HEK293 (cell line): ENCODE measurements at regions not wholly inside any gene's neighbourhood (a gene's known extent, or its start where the extent isn't known, plus 50 kb on each side); places are given as distances from the start of the nearest gene placed in this dataset.

Experiments used
- CTCF ChIA-PET: fragments of 350-600 bp; formaldehyde crosslinking; extraction: SDS; loops from one replicate; lab custom pipeline; 2021; ENCODE audit warnings: antibody characterized with exemption; lab: Yijun Ruan, JAX
- POLR2A ChIA-PET: fragments of 300-600 bp; formaldehyde crosslinking; extraction: SDS; loops from one replicate; lab custom pipeline; 2020; ENCODE audit warnings: antibody characterized with exemption, inconsistent platforms; lab: Yijun Ruan, JAX
- H3K27ac ChIP-seq: fragments of 200-500 bp; sonication (Bioruptor generic); 2 replicates; pipeline ENCODE4 v1.5.1; 2014; ENCODE audit warnings: low read depth, low read length, control low read depth, inconsistent platforms; ENCODE audit errors: extremely low read depth
- H3K36me3 ChIP-seq, 2 experiments: fragments of 200-500 bp in 1 of 2; sonication (Bioruptor generic) in 1 of 2; 1 replicate in 1 of 2; 2 replicates in 1 of 2; pipeline ENCODE4 v1.5.1; 2014 to 2017; ENCODE audit warnings: inconsistent platforms in 2 of 2, low read length in 2 of 2; ENCODE audit not compliant: control insufficient read depth in 2 of 2, insufficient read depth in 1 of 2
- H3K4me1 ChIP-seq: fragments of 200-500 bp; sonication (Bioruptor generic); 2 replicates; pipeline ENCODE4 v1.5.1; 2014; ENCODE audit warnings: mild to moderate bottlenecking, low read length, inconsistent platforms; ENCODE audit not compliant: control insufficient read depth, insufficient read depth
- H3K4me3 ChIP-seq: 2 replicates; pipeline ENCODE4 v1.5.1; 2011; ENCODE audit warnings: low read depth, mild to moderate bottlenecking, control low read depth, low read length, moderate library complexity
- H3K9me3 ChIP-seq: fragments of 200-500 bp; sonication (Bioruptor generic); 2 replicates; pipeline ENCODE4 v1.5.1; 2014; ENCODE audit warnings: low read depth, low read length, inconsistent platforms; ENCODE audit not compliant: control insufficient read depth, insufficient read depth
- BCL11B ChIP-seq: fragments of 450-650 bp; formaldehyde crosslinking; IDR thresholded peaks from 2 replicates; pipeline ENCODE4 v1.5.1; 2016; ENCODE audit warnings: low read depth, missing biosample characterization, missing genetic modification characterization
- BCL6B ChIP-seq: fragments of 450-650 bp; formaldehyde crosslinking; IDR thresholded peaks from 2 replicates; pipeline ENCODE4 v1.5.1; 2017; ENCODE audit warnings: missing biosample characterization, missing genetic modification characterization
- ELK4 ChIP-seq: IDR thresholded peaks from 2 replicates; pipeline ENCODE4 v1.6.1; 2011; ENCODE audit warnings: mild to moderate bottlenecking, low read depth, low read length, borderline replicate concordance
- GLI4 ChIP-seq: fragments of 450-650 bp; formaldehyde crosslinking; IDR thresholded peaks from 2 replicates; pipeline ENCODE4 v1.5.1; 2016; ENCODE audit warnings: missing biosample characterization, missing genetic modification characterization
- IKZF3 ChIP-seq: fragments of 450-650 bp; IDR thresholded peaks from 2 replicates; pipeline ENCODE4 v1.5.0; 2018; ENCODE audit warnings: missing biosample characterization, mild to moderate bottlenecking, missing genetic modification characterization, moderate library complexity
- REPIN1 ChIP-seq: fragments of 450-650 bp; formaldehyde crosslinking; IDR thresholded peaks from 2 replicates; pipeline ENCODE4 v1.5.1; 2017; ENCODE audit warnings: missing biosample characterization, missing genetic modification characterization, low read depth
- TCF7L2 ChIP-seq: IDR thresholded peaks from 2 replicates; pipeline ENCODE4 v1.6.1; 2011; ENCODE audit warnings: low read depth, mild to moderate bottlenecking, inconsistent platforms, low read length, moderate library complexity, borderline replicate concordance
- ZNF132 ChIP-seq: fragments of 450-650 bp; formaldehyde crosslinking; IDR thresholded peaks from 2 replicates; pipeline ENCODE4 v1.5.1; 2017; ENCODE audit warnings: missing biosample characterization, missing genetic modification characterization, borderline replicate concordance
- ZNF133 ChIP-seq: fragments of 450-650 bp; formaldehyde crosslinking; IDR thresholded peaks from 2 replicates; pipeline ENCODE4 v1.5.1; 2016; ENCODE audit warnings: missing biosample characterization, missing genetic modification characterization
- ZNF140 ChIP-seq: fragments of 450-650 bp; formaldehyde crosslinking; IDR thresholded peaks from 2 replicates; pipeline ENCODE4 v1.5.1; 2016; ENCODE audit warnings: missing biosample characterization, missing genetic modification characterization
- ZNF157 ChIP-seq: fragments of 450-650 bp; formaldehyde crosslinking; IDR thresholded peaks from 2 replicates; pipeline ENCODE4 v1.5.1; 2016; ENCODE audit warnings: missing biosample characterization, missing genetic modification characterization
- ZNF18 ChIP-seq: fragments of 450-650 bp; formaldehyde crosslinking; IDR thresholded peaks from 2 replicates; pipeline ENCODE4 v1.5.1; 2016; ENCODE audit warnings: missing biosample characterization, missing genetic modification characterization
- ZNF223 ChIP-seq: fragments of 450-650 bp; formaldehyde crosslinking; IDR thresholded peaks from 2 replicates; pipeline ENCODE4 v1.5.1; 2016; ENCODE audit warnings: missing biosample characterization, missing genetic modification characterization
- ZNF23 ChIP-seq: fragments of 450-650 bp; formaldehyde crosslinking; IDR thresholded peaks from 2 replicates; pipeline ENCODE4 v1.5.1; 2016; ENCODE audit warnings: missing biosample characterization, missing genetic modification characterization, borderline replicate concordance
- ZNF341 ChIP-seq: fragments of 450-650 bp; formaldehyde crosslinking; IDR thresholded peaks from 2 replicates; pipeline ENCODE4; 2016; ENCODE audit warnings: low read depth, missing biosample characterization, missing genetic modification characterization
- ZNF366 ChIP-seq: fragments of 450-650 bp; formaldehyde crosslinking; conservative IDR thresholded peaks from 2 replicates; pipeline ENCODE4 v1.5.1; 2016; ENCODE audit warnings: missing biosample characterization, missing genetic modification characterization
- ZNF394 ChIP-seq: fragments of 450-650 bp; formaldehyde crosslinking; IDR thresholded peaks from 2 replicates; pipeline ENCODE4 v1.5.1; 2016; ENCODE audit warnings: missing biosample characterization, missing genetic modification characterization, mild to moderate bottlenecking, moderate library complexity, borderline replicate concordance
- ZNF416 ChIP-seq: fragments of 450-650 bp; formaldehyde crosslinking; IDR thresholded peaks from 2 replicates; pipeline ENCODE4 v1.5.1; 2016; ENCODE audit warnings: missing biosample characterization, missing genetic modification characterization
- ZNF423 ChIP-seq: fragments of 450-650 bp; formaldehyde crosslinking; IDR thresholded peaks from 2 replicates; pipeline ENCODE4 v1.5.1; 2016; ENCODE audit warnings: missing biosample characterization, missing genetic modification characterization
- ZNF518A ChIP-seq: fragments of 450-650 bp; formaldehyde crosslinking; conservative IDR thresholded peaks from 2 replicates; pipeline ENCODE4 v1.5.1; 2016; ENCODE audit warnings: low read depth, missing biosample characterization, missing genetic modification characterization
- ZNF530 ChIP-seq: fragments of 450-650 bp; formaldehyde crosslinking; IDR thresholded peaks from 2 replicates; pipeline ENCODE4 v1.5.1; 2016; ENCODE audit warnings: low read depth, missing biosample characterization, missing genetic modification characterization
- ZNF664 ChIP-seq: fragments of 450-650 bp; formaldehyde crosslinking; IDR thresholded peaks from 2 replicates; pipeline ENCODE4 v1.5.1; 2016; ENCODE audit warnings: missing biosample characterization, missing genetic modification characterization
- ZNF791 ChIP-seq: fragments of 450-650 bp; formaldehyde crosslinking; IDR thresholded peaks from 2 replicates; pipeline ENCODE4 v1.5.1; 2016; ENCODE audit warnings: missing biosample characterization, missing genetic modification characterization
- ZSCAN30 ChIP-seq: fragments of 450-650 bp; IDR thresholded peaks from 2 replicates; pipeline ENCODE4 v1.5.1; 2018; ENCODE audit warnings: missing biosample characterization, mild to moderate bottlenecking, missing genetic modification characterization, moderate library complexity

GRCh38 chr5:56406221-56406620 lies 173.1 kb upstream of the ANKRD55 start:
- peaks cover 4% of the 10 kb centered on the region; the same call in 1 of the 2 replicates for H3K4me1 ChIP-seq
- TF ChIP-seq ZNF423 (tag by site-specific recombination), result no peak
- TF ChIP-seq ZNF341, result no peak
- no peak for TF ChIP-seq ZNF530
- no peak for TF ChIP-seq ZSCAN30 (tag by site-specific recombination)
- no peak for TF ChIP-seq ZNF664
- no peak for TF ChIP-seq ZNF132 (tag by site-specific recombination)
- no peak for TF ChIP-seq ZNF140 (tag by site-specific recombination)
- no peak for TF ChIP-seq TCF7L2
- no peak for TF ChIP-seq BCL11B
- no peak for TF ChIP-seq ZNF791 (tag by site-specific recombination)
- TF ChIP-seq, all 188 proteins: peak for 0
- H3K4me3 ChIP-seq, result no peak overlapping the region
- H3K36me3 ChIP-seq, result no peaks in the 10 kb centered on the region
- POLR2A ChIA-PET, result no interaction called here
- H3K9me3 ChIP-seq, result no peaks in the 10 kb centered on the region
- H3K27ac ChIP-seq, result no peak overlapping the region
- CTCF ChIA-PET, result interaction anchor here (0.9 kb wide), 1 partner anchor 135 kb away, joined by 4 read pairs; no protein-coding TSS in a partner anchor

GRCh38 chr5:56405116-56405908 lies 172.2 kb upstream of the ANKRD55 start:
- ChIA-PET CTCF (interaction anchor here (0.9 to 1.2 kb wide), 2 partner anchors 135 to 433 kb away, joined by 3 to 4 read pairs; no protein-coding TSS in a partner anchor), POLR2A (no interaction called here)
- no peak overlapping the region for H3K27ac ChIP-seq
- H3K36me3 ChIP-seq, result no peaks in the 10 kb centered on the region
- H3K9me3 ChIP-seq, result no peaks in the 10 kb centered on the region
- no peak overlapping the region for H3K4me3 ChIP-seq
- TF ChIP-seq ZNF394 (no peak), REPIN1 (no peak), ZNF133 (tag by site-specific recombination) (no peak), ZNF157 (tag by site-specific recombination) (no peak), IKZF3 (tag by site-specific recombination) (no peak), BCL6B (tag by site-specific recombination) (no peak), GLI4 (tag by site-specific recombination) (no peak), ZNF223 (tag by site-specific recombination) (no peak), ZNF518A (tag by site-specific recombination) (no peak), ELK4 (no peak), ZNF23 (no peak), ZNF416 (no peak), ZNF366 (no peak), ZNF341 (no peak), ZNF18 (tag by site-specific recombination) (no peak)
- H3K4me1 ChIP-seq, result peaks cover 4% of the 10 kb centered on the region; the same call in 1 of the 2 replicates
